HL-60 (cell line): ENCODE measurements at regions not wholly inside any gene's neighbourhood (a gene's known extent, or its start where the extent isn't known, plus 50 kb on each side); places are given as distances from the start of the nearest gene placed in this dataset.

Experiments used
- CTCF ChIP-seq: IDR thresholded peaks from one replicate; pipeline ENCODE4 v1.5.1; 2011; ENCODE audit warnings: low read length, control low read depth, inconsistent platforms; ENCODE audit not compliant: insufficient read depth
- SPI1 ChIP-seq: IDR thresholded peaks from 2 replicates; pipeline ENCODE4 v1.6.1; 2012; ENCODE audit warnings: low read depth, mild to moderate bottlenecking, borderline replicate concordance
- TF ChIP-seq, protein P1 (sequence below): IDR thresholded peaks from 2 replicates; pipeline ENCODE4 v1.6.1; 2012; ENCODE audit warnings: low read depth; ENCODE audit not compliant: insufficient replicate concordance

GRCh38 chr3:10620833-10621082 is 115.4 kb upstream of the ATP2B2 start:
- TF ChIP-seq, protein P1, sequence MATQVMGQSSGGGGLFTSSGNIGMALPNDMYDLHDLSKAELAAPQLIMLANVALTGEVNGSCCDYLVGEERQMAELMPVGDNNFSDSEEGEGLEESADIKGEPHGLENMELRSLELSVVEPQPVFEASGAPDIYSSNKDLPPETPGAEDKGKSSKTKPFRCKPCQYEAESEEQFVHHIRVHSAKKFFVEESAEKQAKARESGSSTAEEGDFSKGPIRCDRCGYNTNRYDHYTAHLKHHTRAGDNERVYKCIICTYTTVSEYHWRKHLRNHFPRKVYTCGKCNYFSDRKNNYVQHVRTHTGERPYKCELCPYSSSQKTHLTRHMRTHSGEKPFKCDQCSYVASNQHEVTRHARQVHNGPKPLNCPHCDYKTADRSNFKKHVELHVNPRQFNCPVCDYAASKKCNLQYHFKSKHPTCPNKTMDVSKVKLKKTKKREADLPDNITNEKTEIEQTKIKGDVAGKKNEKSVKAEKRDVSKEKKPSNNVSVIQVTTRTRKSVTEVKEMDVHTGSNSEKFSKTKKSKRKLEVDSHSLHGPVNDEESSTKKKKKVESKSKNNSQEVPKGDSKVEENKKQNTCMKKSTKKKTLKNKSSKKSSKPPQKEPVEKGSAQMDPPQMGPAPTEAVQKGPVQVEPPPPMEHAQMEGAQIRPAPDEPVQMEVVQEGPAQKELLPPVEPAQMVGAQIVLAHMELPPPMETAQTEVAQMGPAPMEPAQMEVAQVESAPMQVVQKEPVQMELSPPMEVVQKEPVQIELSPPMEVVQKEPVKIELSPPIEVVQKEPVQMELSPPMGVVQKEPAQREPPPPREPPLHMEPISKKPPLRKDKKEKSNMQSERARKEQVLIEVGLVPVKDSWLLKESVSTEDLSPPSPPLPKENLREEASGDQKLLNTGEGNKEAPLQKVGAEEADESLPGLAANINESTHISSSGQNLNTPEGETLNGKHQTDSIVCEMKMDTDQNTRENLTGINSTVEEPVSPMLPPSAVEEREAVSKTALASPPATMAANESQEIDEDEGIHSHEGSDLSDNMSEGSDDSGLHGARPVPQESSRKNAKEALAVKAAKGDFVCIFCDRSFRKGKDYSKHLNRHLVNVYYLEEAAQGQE: no peak
- TF ChIP-seq CTCF: no peak
- TF ChIP-seq SPI1: no peak
